Trophoblast cell (in vitro differentiated cells and primary cell): ENCODE measurements at regions not wholly inside any gene's neighbourhood (a gene's known extent, or its start where the extent isn't known, plus 50 kb on each side); places are given as distances from the start of the nearest gene placed in this dataset.
"Not testable (repeated sequence)": the region's sequence is repeated elsewhere in the genome, so short reads cannot be mapped to it uniquely, and the experiment has no call there.

ENCODE experiments used
- DNase-seq, 2 donors: peaks; one replicate each; pipeline ENCODE4 v3.0.0-alpha.2; 2016
- H2AFZ ChIP-seq: 2 replicates; pipeline ENCODE4 v1.6.1; 2013; ENCODE audit warnings: low read length, moderate library complexity, mild to moderate bottlenecking; ENCODE audit not compliant: insufficient read depth, poor library complexity
- H2AK5ac ChIP-seq: 2 replicates; pipeline ENCODE4 v1.6.1; 2013; ENCODE audit warnings: mild to moderate bottlenecking, low read length
- H2BK120ac ChIP-seq: 2 replicates; pipeline ENCODE4 v1.6.1; 2013; ENCODE audit warnings: low read length, mild to moderate bottlenecking, moderate library complexity; ENCODE audit not compliant: insufficient read depth, poor library complexity
- H2BK12ac ChIP-seq: 2 replicates; pipeline ENCODE4 v1.6.1; 2013; ENCODE audit warnings: mild to moderate bottlenecking, low read length, moderate library complexity
- H2BK5ac ChIP-seq: 2 replicates; pipeline ENCODE4 v1.6.1; 2013; ENCODE audit warnings: low read length, low read depth, moderate library complexity, mild to moderate bottlenecking; ENCODE audit not compliant: poor library complexity
- H3K14ac ChIP-seq: 2 replicates; pipeline ENCODE4 v1.6.1; 2013; ENCODE audit warnings: mild to moderate bottlenecking, low read length
- H3K18ac ChIP-seq: 2 replicates; pipeline ENCODE4 v1.6.1; 2013; ENCODE audit warnings: mild to moderate bottlenecking, low read length
- H3K23ac ChIP-seq: 2 replicates; pipeline ENCODE4 v1.6.1; 2013; ENCODE audit warnings: low read length
- H3K27ac ChIP-seq: 2 replicates; pipeline ENCODE4 v1.5.1; 2013; ENCODE audit warnings: low read depth, mild to moderate bottlenecking, inconsistent platforms, low read length, moderate library complexity
- H3K27me3 ChIP-seq: 2 replicates; pipeline ENCODE4 v1.6.1; 2013; ENCODE audit warnings: inconsistent platforms, mild to moderate bottlenecking, low read length, moderate library complexity; ENCODE audit not compliant: insufficient read depth
- H3K36me3 ChIP-seq, 2 experiments: 1 replicate in 1 of 2; 2 replicates in 1 of 2; pipeline ENCODE4 v1.6.1; 2013; ENCODE audit warnings: low read length in 2 of 2, mild to moderate bottlenecking in 2 of 2, moderate library complexity in 1 of 2; ENCODE audit not compliant: insufficient read depth in 2 of 2, control insufficient read depth in 1 of 2
- H3K4ac ChIP-seq: 2 replicates; pipeline ENCODE4 v1.6.1; 2013; ENCODE audit warnings: low read depth, mild to moderate bottlenecking, low read length, moderate library complexity
- H3K4me1 ChIP-seq, 2 experiments: 1 replicate in 1 of 2; 2 replicates in 1 of 2; pipeline ENCODE4 v1.6.1; 2013; ENCODE audit warnings: low read length in 2 of 2, mild to moderate bottlenecking in 2 of 2, moderate library complexity in 1 of 2; ENCODE audit not compliant: insufficient read depth in 2 of 2, control insufficient read depth in 1 of 2
- H3K4me2 ChIP-seq: 2 replicates; pipeline ENCODE4 v1.6.1; 2013; ENCODE audit warnings: inconsistent platforms, mild to moderate bottlenecking, low read length, moderate library complexity
- H3K4me3 ChIP-seq: 2 replicates; pipeline ENCODE4 v1.5.1; 2013; ENCODE audit warnings: mild to moderate bottlenecking, low read depth, low read length, inconsistent platforms
- H3K79me1 ChIP-seq: one replicate; pipeline ENCODE4 v1.6.1; 2013; ENCODE audit warnings: low read length
- H3K79me2 ChIP-seq: 2 replicates; pipeline ENCODE4 v1.6.1; 2013; ENCODE audit warnings: low read length, mild to moderate bottlenecking; ENCODE audit not compliant: control insufficient read depth, insufficient read depth, poor library complexity
- H3K9ac ChIP-seq: 2 replicates; pipeline ENCODE4 v1.6.1; 2013; ENCODE audit warnings: mild to moderate bottlenecking, low read length
- H3K9me3 ChIP-seq: 2 replicates; pipeline ENCODE4 v1.6.1; 2013; ENCODE audit warnings: low read depth, mild to moderate bottlenecking, control low read depth, inconsistent platforms, low read length; ENCODE audit not compliant: insufficient read depth
- H4K12ac ChIP-seq: 2 replicates; pipeline ENCODE4 v1.6.1; 2013; ENCODE audit warnings: low read depth, mild to moderate bottlenecking, low read length, moderate library complexity
- H4K8ac ChIP-seq: 2 replicates; pipeline ENCODE4 v1.6.1; 2013; ENCODE audit warnings: low read depth, mild to moderate bottlenecking, low read length, moderate library complexity
- H4K91ac ChIP-seq: one replicate; pipeline ENCODE4 v1.6.1; 2013; ENCODE audit warnings: low read depth, mild to moderate bottlenecking, low read length, moderate library complexity
- WGBS: extraction: QIAGEN DNeasy Blood & Tissue Kit; methylation state at CpG from one replicate; pipeline ENCODE4 v1.1.7; 2013; ENCODE audit warnings: missing lambda C conversion rate; ENCODE audit not compliant: insufficient read length, insufficient coverage; ENCODE audit errors: extremely low coverage; 5-methylcytosine and 5-hydroxymethylcytosine counted together

GRCh38 chr11:49424136-49424535 is 215.7 kb upstream of the FOLH1 start:
- Histone ChIP-seq H3K79me2 (no peaks in the 10 kb centered on the region), H4K91ac (no peak overlapping the region), H3K9ac (no peak overlapping the region), H3K9me3 (no peaks in the 10 kb centered on the region), H2BK5ac (no peak overlapping the region), H3K14ac (no peak overlapping the region), H3K4me3 (no peak overlapping the region), H4K8ac (no peak overlapping the region), H3K4me2 (no peak overlapping the region), H4K12ac (no peak overlapping the region), H3K23ac (no peak overlapping the region), H2AFZ (no peak overlapping the region), H3K36me3 (no peaks in the 10 kb centered on the region), H3K27me3 (no peaks in the 10 kb centered on the region), H2BK120ac (no peak overlapping the region), H3K27ac (no peak overlapping the region), H3K18ac (no peak overlapping the region), H3K79me1 (no peaks in the 10 kb centered on the region), H3K4me1 (no peaks in the 10 kb centered on the region), H2AK5ac (no peak overlapping the region), H3K4ac (no peak overlapping the region), H2BK12ac (no peak overlapping the region)
- DNase-seq: no peak
- no CpG with 5 or more reads among the region's 3 CpGs for whole genome bisulfite sequencing

GRCh38 chr11:49418877-49419276 is 210.5 kb upstream of the FOLH1 start:
- H2AK5ac ChIP-seq, H3K18ac ChIP-seq, H3K27me3 ChIP-seq, H2BK12ac ChIP-seq, H3K27ac ChIP-seq, H3K9me3 ChIP-seq, H3K36me3 ChIP-seq, H4K12ac ChIP-seq, H3K14ac ChIP-seq, H3K4ac ChIP-seq, H2BK120ac ChIP-seq, H2AFZ ChIP-seq, H3K79me2 ChIP-seq, H3K4me3 ChIP-seq, H3K23ac ChIP-seq, H3K9ac ChIP-seq, H3K4me2 ChIP-seq, H4K91ac ChIP-seq, DNase-seq, H3K4me1 ChIP-seq, H4K8ac ChIP-seq, H2BK5ac ChIP-seq, H3K79me1 ChIP-seq: not testable (repeated sequence)
- WGBS: no CpG with 5 or more reads among the region's 3 CpGs

- H3K14ac ChIP-seq: no peak overlapping the region
- H2BK12ac ChIP-seq: no peak overlapping the region
- DNase-seq: no peak
- no peak overlapping the region for H2BK5ac ChIP-seq
- no peak overlapping the region for H3K9ac ChIP-seq
- H3K4ac ChIP-seq: no peak overlapping the region
- no peak overlapping the region for H3K4me2 ChIP-seq
- H4K8ac ChIP-seq: no peak overlapping the region
- H3K36me3 ChIP-seq: no peaks in the 10 kb centered on the region
- H2AFZ ChIP-seq: no peak overlapping the region
- no peak overlapping the region for H3K27ac ChIP-seq
- H3K27me3 ChIP-seq: no peaks in the 10 kb centered on the region
- H3K9me3 ChIP-seq: no peaks in the 10 kb centered on the region
- no peak overlapping the region for H2BK120ac ChIP-seq
- no peak overlapping the region for H3K23ac ChIP-seq
- no peak overlapping the region for H2AK5ac ChIP-seq
- H4K91ac ChIP-seq: no peak overlapping the region
- H3K79me2 ChIP-seq: no peaks in the 10 kb centered on the region
- H3K4me3 ChIP-seq: no peak overlapping the region
- WGBS: no CpG with 5 or more reads among the region's 14 CpGs
- H3K4me1 ChIP-seq: no peaks in the 10 kb centered on the region
- H4K12ac ChIP-seq: no peak overlapping the region
- H3K79me1 ChIP-seq: no peaks in the 10 kb centered on the region
- H3K18ac ChIP-seq: no peak overlapping the region
Observed at GRCh38 chr11:49405743-49406142, 197.3 kb upstream of the FOLH1 start.

- not testable (repeated sequence) for H3K79me2 ChIP-seq, H3K18ac ChIP-seq, H3K36me3 ChIP-seq, H3K4me3 ChIP-seq, H4K8ac ChIP-seq, H3K79me1 ChIP-seq, H4K12ac ChIP-seq, H3K4ac ChIP-seq, H3K4me2 ChIP-seq, H3K27ac ChIP-seq, H2BK120ac ChIP-seq, H3K23ac ChIP-seq, H3K27me3 ChIP-seq, H2BK5ac ChIP-seq, H3K4me1 ChIP-seq, H2AK5ac ChIP-seq, H3K14ac ChIP-seq, H2BK12ac ChIP-seq, H3K9ac ChIP-seq, H3K9me3 ChIP-seq, H2AFZ ChIP-seq, DNase-seq, H4K91ac ChIP-seq
Observed at GRCh38 chr11:49395789-49396188, 187.4 kb upstream of the FOLH1 start.

GRCh38 chr11:49390362-49390761 is 182.0 kb upstream of the FOLH1 start:
- not testable (repeated sequence) for H2AK5ac ChIP-seq
- WGBS: no CpG with 5 or more reads among the region's 5 CpGs

More at GRCh38 chr11:49390362-49390761, 182.0 kb upstream of the FOLH1 start:
- H3K14ac ChIP-seq, H3K9ac ChIP-seq, H2BK5ac ChIP-seq, H3K79me2 ChIP-seq, H3K27ac ChIP-seq, H3K27me3 ChIP-seq, H3K4me1 ChIP-seq, H2AFZ ChIP-seq, H2BK120ac ChIP-seq, H2BK12ac ChIP-seq, H3K79me1 ChIP-seq, DNase-seq, H3K4me2 ChIP-seq, H4K8ac ChIP-seq, H3K36me3 ChIP-seq, H3K23ac ChIP-seq, H3K9me3 ChIP-seq, H3K4me3 ChIP-seq, H3K4ac ChIP-seq, H4K12ac ChIP-seq, H4K91ac ChIP-seq, H3K18ac ChIP-seq: not testable (repeated sequence)
